B cell (primary cell): ENCODE measurements at regions not wholly inside any gene's neighbourhood (a gene's known extent, or its start where the extent isn't known, plus 50 kb on each side); places are given as distances from the start of the nearest gene placed in this dataset.

Source experiments
- EZH2 ChIP-seq: IDR thresholded peaks from 2 replicates; pipeline ENCODE4 v1.6.1; 2012; ENCODE audit warnings: borderline replicate concordance, low read depth, mild to moderate bottlenecking, moderate library complexity, low read length; ENCODE audit not compliant: insufficient read depth, poor library complexity, severe bottlenecking
- TF ChIP-seq, protein P1 (sequence below): fragments of 200-600 bp; IDR thresholded peaks from one replicate; pipeline ENCODE4 v1.8.0; 2022; ENCODE audit warnings: antibody characterized with exemption, mild to moderate bottlenecking

DNA sequence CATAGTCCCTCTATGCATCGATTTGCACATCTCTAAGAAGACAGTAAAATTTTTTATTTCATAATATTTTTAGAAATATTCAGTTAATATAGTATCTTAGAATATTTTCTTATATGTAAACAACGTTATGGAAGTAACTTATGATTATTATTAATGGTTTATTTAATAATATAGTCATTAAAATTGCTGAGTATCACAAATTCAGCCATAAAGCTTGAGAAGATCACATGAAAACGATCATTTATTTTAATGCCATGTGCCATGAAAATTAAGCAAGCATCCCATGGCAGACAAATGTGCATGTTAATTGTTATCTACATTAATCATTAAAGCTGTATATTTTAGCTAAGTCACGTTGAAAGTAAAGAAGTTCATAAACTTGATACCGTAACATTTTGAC lies 907.1 kb downstream of the KCNT2 start:
- TF ChIP-seq, protein P1, sequence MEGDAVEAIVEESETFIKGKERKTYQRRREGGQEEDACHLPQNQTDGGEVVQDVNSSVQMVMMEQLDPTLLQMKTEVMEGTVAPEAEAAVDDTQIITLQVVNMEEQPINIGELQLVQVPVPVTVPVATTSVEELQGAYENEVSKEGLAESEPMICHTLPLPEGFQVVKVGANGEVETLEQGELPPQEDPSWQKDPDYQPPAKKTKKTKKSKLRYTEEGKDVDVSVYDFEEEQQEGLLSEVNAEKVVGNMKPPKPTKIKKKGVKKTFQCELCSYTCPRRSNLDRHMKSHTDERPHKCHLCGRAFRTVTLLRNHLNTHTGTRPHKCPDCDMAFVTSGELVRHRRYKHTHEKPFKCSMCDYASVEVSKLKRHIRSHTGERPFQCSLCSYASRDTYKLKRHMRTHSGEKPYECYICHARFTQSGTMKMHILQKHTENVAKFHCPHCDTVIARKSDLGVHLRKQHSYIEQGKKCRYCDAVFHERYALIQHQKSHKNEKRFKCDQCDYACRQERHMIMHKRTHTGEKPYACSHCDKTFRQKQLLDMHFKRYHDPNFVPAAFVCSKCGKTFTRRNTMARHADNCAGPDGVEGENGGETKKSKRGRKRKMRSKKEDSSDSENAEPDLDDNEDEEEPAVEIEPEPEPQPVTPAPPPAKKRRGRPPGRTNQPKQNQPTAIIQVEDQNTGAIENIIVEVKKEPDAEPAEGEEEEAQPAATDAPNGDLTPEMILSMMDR, result no peak
- no peak for TF ChIP-seq EZH2
